ENCODE measurements at regions not wholly inside any gene's neighbourhood (a gene's known extent, or its start where the extent isn't known, plus 50 kb on each side); places are given as distances from the start of the nearest gene placed in this dataset.

DNA sequence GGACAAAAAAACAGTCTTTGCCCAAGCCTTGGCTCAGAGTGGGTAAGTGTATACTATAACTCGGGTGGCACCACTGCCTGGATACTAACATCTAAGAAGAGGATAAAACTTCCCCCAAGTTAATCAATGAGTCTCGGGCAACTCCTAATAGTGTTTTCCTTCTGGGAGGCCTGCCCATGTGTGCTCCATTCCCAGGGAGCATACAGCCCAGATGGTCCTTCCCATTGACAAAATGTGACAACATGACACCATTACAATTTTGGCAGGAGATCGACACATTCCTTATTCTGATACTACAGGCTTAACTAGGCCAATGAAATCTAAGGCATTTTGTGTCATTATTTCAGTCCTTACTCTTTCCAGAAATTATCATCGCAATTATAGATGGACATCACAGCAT lies 52.7 kb upstream of the CRIM1 start:
- TF ChIP-seq, protein P1, sequence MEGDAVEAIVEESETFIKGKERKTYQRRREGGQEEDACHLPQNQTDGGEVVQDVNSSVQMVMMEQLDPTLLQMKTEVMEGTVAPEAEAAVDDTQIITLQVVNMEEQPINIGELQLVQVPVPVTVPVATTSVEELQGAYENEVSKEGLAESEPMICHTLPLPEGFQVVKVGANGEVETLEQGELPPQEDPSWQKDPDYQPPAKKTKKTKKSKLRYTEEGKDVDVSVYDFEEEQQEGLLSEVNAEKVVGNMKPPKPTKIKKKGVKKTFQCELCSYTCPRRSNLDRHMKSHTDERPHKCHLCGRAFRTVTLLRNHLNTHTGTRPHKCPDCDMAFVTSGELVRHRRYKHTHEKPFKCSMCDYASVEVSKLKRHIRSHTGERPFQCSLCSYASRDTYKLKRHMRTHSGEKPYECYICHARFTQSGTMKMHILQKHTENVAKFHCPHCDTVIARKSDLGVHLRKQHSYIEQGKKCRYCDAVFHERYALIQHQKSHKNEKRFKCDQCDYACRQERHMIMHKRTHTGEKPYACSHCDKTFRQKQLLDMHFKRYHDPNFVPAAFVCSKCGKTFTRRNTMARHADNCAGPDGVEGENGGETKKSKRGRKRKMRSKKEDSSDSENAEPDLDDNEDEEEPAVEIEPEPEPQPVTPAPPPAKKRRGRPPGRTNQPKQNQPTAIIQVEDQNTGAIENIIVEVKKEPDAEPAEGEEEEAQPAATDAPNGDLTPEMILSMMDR (IDR thresholded peaks at IDR 0.05; ENCODE audit: extremely low read depth, missing control alignments), result no peak
- DNase-seq (ENCODE audit: low spot score), result no peak

DNA sequence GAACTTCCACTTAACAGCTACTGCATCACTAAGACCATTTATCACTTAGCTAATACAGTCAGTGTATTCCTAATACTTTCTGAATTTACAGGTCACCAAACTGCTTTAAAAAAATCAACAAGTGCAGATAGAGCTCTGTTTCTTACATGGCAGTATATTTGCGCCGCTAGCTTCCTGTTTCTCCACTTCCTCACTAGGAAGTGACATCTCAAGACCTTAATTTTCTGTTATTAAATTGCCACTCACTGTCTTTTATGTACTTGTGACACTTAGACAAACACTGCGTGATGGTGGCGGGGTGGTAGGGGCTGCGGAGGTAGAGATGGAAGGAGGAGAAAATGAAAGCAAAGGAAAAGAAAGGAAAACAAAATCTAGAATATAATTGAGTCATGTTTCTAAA lies 53.7 kb upstream of the CRIM1 start:
- TF ChIP-seq, protein P1 (IDR thresholded peaks at IDR 0.05; ENCODE audit: extremely low read depth, missing control alignments), result no peak
- no peak for DNase-seq (ENCODE audit: low spot score)

DNA sequence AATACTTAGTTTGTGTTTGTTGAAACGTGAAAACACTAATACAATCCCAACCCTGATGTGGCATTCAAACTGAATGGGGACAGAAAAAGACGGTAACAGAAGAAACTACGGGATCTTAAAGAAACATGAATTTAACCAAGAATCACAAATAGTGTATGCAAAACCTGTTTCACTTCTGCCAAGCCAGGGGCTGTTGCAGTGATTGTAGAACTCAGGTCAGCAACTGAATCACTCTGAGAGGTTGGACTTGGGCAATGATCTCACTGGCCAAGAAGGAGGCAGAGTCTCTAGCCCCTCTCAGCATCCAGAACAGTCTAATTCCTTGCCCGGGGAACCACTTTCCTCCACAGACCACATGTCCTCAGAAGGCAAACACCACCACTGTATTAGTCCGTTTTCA lies 54.9 kb upstream of the CRIM1 start:
- TF ChIP-seq, protein P1 (IDR thresholded peaks at IDR 0.05; ENCODE audit: extremely low read depth, missing control alignments), result no peak
- no peak for DNase-seq (ENCODE audit: low spot score)

DNA sequence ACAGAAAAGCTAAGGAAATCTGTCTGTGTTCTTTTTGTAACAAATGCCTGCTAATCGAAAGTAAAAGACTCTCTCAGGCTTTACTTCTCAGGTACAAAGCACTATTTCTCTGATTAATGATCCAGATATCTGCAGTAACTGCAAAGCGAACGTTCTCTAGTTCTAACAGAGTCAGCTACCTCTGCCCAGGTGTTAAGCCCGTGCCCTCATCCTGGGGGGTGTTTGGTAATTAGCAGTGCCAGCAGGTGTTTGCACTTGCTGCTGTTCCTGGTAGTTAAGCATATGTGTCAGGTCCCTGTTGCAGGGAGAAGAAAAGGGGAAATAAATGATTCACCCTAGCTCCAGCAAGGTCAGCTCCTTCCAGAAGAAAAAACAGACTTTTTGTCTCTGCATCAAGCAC lies 58.8 kb upstream of the CRIM1 start:
- TF ChIP-seq, protein P1 (IDR thresholded peaks at IDR 0.05; ENCODE audit: extremely low read depth, missing control alignments), result no peak
- no peak for DNase-seq (ENCODE audit: low spot score)

DNA sequence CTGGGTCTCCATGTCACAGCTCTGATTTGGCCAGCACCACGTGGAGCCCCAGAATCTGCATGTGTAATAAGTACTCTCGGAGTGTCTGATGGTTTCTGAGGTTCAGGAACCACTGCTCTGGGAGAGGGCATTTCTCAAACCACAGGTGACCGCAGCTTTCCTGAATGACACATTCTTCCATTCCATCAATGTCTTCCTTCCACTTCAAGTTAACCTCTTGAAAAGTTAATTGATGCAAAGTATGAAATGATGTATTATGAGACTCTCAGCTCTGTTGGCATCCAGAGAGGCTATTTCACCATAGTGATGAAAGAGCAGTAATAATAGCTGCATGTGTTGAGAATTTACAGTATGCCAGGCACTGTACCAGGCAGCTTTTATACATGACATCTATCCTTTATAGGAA lies 61.3 kb upstream of the CRIM1 start:
- no peak for DNase-seq (ENCODE audit: low spot score)
- TF ChIP-seq, protein P1 (IDR thresholded peaks at IDR 0.05; ENCODE audit: extremely low read depth, missing control alignments), result no peak

DNA sequence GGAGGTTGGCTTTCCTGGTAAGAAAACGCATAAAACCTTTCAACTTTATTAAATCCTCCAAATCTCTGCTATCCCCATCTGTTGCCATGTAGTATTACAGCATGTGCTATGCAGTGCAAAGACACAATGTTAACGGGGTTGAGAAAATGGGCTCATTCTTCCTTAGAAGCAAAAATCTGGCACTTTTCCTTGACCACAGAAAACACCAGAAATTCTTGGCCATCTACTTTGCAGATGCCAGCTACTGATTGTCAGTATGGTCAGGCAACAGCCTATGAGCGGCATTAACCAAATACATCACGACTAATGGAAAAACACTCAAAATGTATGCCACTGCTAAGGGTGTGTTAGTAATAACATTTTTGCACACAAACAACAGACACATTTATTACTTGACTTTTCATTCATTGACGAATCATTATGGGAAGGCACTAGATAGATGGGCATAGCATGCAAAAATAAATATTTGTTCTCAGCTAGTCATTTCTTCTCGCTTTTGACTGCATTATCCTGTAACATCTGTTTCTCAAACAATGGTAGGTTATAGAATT lies 65.2 kb upstream of the CRIM1 start:
- TF ChIP-seq, protein P1 (IDR thresholded peaks at IDR 0.05; ENCODE audit: extremely low read depth, missing control alignments), result no peak

DNA sequence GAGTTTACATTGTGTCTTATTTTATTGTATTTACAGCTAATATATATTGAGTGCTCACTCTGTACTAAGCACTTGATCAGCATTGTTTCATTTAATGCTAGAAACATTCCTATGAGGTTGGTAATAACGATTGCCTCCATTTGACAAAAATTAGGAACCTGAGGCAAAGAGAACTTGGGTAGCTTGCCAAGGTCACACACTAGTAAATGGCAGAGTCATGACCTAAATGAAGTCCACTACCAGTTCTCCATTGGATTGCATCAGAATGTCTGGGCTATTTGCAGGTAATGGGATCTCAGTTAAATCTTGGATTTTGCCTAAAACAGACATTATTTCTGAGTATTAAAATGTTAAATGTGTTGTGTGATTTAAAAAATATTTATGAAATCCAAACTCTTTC lies 65.8 kb upstream of the CRIM1 start:
- DNase-seq (ENCODE audit: low spot score), result no peak
- TF ChIP-seq, protein P1 (IDR thresholded peaks at IDR 0.05; ENCODE audit: extremely low read depth, missing control alignments), result no peak

More for the DNA sequence above, 65.2 kb upstream of the CRIM1 start:
- no peak for DNase-seq (ENCODE audit: low spot score)
